Activated CD4-positive, alpha-beta T cell treated with anti-CD3 and anti-CD28 coated beads, Interleukin-2, amount 50 U/mL, for 1 hour (primary cell): ENCODE measurements at regions not wholly inside any gene's neighbourhood (a gene's known extent, or its start where the extent isn't known, plus 50 kb on each side); places are given as distances from the start of the nearest gene placed in this dataset.

ENCODE experiments used
- DNase-seq: peaks from one replicate; pipeline ENCODE4 v3.0.0-alpha.2; 2020

DNA sequence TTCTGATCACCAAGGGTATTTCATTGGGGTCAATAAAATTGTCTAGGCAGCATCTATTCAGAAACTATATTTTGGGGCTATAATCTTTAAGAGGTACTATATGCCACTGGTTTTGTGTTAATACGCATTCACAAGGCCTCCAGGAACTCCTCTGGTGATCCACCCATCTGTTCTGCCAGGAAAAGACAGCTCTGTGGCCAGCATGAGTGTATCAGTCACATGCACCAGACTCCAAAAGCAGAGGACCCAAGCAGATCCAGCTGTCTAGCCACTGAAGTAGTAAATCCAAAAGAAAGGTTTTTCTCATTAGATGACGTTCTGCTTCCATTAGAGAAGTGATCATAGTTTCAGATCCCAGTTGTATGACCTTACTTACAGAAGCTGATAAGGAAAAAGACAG, 199.6 kb upstream of the CELF2 start:
- no peak for DNase-seq

DNA sequence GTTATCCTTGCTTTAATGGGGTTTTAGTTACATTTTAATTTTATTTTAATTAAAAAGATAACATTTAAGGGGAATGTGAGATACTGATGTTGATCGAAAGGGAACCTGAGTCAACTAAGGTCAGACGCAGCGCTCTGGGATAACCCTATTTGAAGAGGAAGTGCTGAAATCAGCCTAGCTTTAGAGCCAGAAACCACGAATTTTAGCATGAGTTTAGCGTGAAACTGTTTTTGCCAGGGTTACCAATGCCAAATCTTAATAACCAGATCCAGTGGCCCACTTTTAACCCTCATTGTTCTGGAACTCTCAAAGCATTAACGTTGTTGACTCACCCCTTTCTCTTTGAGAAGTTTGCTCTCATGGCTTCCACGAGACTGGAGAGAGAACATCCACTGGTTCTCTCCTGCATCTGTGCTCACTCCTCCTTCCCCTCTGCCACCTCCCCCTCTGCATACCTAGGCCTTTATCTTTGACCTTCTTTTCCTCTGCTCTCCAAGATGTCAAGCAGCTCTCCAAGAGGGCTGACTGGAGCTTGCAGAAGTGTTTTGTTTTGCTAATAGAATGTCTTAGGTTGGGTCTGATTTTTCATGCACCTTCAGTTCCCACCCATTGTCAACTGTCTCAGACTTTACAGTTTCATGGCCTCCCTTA, 198.3 kb upstream of the CELF2 start:
- DNase-seq, result no peak

DNA sequence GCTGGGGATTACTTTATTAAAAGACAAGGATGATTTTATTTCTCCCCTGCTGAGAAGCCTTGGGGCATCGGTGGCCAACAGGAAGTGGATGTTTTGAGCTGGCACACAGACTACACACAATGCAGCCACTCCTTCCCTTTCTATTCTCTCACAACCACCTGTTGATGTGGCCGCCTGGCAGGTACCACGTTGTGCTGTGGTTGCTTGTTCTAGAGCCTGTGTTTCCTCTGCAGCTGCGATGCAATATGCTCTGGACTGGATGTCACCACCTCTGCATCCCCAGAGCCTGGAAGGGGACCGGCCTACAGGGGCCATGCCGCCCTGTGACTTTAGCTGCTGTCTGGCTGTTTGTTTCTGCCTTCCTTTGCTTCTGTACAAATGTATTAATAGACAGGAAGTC, 195.7 kb upstream of the CELF2 start:
- no peak for DNase-seq

DNA sequence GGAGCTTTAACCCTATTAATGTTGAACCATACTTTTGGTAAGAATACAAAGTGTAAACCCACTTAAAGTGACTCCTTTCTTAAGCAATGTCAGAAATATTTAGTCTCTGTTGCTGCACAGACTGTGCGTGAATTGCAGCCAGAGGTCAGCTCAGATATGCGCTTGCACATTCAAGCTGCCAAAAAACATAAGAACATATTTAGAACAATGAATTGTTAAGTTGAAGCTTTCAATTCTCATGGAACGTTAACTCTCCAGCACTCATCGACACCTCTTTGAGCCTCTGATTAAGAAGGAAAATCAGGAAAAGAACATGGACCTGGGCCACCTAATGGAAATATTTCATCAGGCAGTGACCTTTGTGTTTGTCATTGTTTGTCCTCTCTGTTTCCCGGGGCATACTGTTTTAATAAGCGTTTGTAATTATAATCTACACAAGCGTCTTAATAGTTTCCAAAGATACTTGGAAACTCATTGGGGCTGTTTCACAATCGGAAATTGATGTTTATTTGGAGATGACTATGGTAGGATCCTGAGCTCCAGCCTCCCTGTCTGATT, 193.0 kb upstream of the CELF2 start:
- no peak for DNase-seq

- DNase-seq, result no peak
Observed at GRCh38 chr10:10826125-10826524, 191.5 kb upstream of the CELF2 start.

DNA sequence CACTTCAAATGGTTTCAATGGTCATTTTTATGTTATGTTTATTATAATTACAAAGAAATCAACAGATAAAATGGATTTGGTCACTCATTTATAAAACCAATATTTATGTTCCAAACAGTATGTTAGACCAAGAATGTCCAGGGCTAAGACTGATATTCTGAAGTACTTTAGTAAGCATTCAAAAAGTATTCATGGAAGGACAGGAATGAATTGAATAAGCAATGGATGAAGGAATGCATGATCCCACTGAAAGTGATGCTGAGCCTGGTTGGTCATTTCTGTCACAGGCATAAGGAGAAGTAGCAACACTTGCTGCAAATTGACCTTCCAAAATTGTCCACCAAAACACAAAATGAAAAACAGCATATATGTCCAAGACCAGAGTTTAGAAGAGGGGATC, 189.0 kb upstream of the CELF2 start:
- no peak for DNase-seq

- no peak for DNase-seq
Observed at GRCh38 chr10:10829576-10829975, 188.1 kb upstream of the CELF2 start.

- DNase-seq, result no peak
Observed at GRCh38 chr10:10830293-10830986, 187.2 kb upstream of the CELF2 start.

DNA sequence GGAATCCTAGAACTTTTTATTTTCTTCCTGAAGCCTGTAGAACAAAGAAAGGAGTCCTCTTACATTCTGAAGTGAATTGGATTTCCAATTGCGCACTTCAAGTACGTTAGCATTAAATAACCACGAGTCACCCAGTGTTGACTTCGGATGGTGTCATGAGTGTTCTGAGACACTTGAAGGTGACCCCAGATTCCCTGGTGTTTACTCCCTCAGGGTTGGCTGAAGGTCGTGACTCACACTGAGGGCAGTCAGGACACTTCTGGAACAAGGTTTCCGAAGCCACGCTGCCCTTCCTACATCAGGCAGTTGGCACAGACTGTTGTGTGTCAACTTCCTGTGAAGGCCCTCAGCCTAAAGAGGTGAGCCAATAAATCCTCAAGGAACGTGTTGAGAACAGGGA, 186.6 kb upstream of the CELF2 start:
- no peak for DNase-seq

DNA sequence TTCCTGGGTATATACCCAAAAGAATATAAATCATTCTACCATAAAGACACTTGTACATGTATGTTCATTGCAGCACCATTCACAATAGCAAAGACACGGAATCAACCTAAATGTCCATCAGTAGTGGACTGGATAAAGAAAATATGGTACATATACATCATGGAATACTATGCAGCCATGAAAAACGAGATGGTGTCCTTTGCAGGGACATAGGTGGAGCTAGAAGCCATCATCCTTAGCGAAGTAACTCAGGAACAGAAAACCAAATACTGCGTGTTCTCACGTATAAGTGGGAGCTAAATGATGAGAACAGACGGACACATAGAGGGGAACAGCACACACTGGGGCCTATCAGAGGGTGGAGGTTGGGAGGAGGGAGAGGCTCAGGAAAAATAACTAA, 183.7 kb upstream of the CELF2 start:
- DNase-seq, result no peak

GRCh38 chr10:10844251-10844650, 173.4 kb upstream of the CELF2 start:
- DNase-seq, result no peak

- no peak for DNase-seq
Observed at GRCh38 chr10:10845185-10845584, 172.5 kb upstream of the CELF2 start.

GRCh38 chr10:10845826-10846503, 171.7 kb upstream of the CELF2 start:
- DNase-seq, result no peak

GRCh38 chr10:10846504-10846900, 171.2 kb upstream of the CELF2 start:
- DNase-seq, result no peak

- no peak for DNase-seq
Observed at GRCh38 chr10:10847387-10847786, 170.3 kb upstream of the CELF2 start.

- DNase-seq, result no peak
Observed at GRCh38 chr10:10848488-10849111, 169.1 kb upstream of the CELF2 start.

DNA sequence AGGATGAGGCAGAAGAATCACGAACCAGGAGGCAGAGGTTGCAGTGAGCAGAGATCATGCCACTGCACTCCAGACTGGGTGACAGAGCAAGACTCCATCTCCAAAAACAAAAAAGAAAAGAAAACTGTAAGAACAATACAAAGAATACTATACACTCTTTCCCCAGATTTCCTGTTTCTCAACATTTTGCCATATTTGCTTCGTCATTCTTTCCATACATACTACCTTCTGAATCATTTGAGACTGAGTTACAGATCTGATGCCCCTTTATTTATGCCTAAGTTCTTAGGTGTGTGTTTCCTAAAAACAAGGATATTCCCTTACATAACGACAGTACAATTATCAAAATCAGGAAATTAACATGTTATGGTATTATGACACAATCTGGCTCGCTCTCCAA, 168.4 kb upstream of the CELF2 start:
- DNase-seq, result no peak

GRCh38 chr10:10850214-10850613, 167.5 kb upstream of the CELF2 start:
- DNase-seq, result no peak

- DNase-seq, result no peak
Observed at GRCh38 chr10:10852464-10852863, 165.2 kb upstream of the CELF2 start.

- DNase-seq, result no peak
Observed at GRCh38 chr10:10853954-10854353, 163.7 kb upstream of the CELF2 start.

DNA sequence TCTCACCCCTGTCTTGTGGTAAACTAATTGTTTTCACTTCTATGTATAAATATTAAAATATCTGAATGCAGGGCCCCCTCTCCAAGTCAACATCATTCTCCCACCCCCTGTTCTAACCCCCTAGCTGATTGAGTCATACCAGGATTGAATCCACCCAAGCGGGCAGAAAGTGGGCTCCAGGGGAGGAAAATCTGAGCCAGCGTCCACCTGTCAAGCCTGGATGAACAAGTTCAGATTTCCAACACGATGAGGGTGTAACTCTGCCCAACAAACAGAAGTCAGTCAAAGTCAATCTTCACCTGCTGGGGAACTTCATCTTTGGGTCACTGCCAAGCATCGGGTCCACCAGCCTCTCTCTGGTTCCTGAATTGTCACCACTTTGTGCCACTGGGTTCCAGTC, 162.9 kb upstream of the CELF2 start:
- no peak for DNase-seq

- DNase-seq, result no peak
Observed at GRCh38 chr10:10855151-10855581, 162.5 kb upstream of the CELF2 start.

GRCh38 chr10:10860455-10860976, 157.2 kb upstream of the CELF2 start:
- DNase-seq, result no peak
